ENCODE measurements at regions not wholly inside any gene's neighbourhood (a gene's known extent, or its start where the extent isn't known, plus 50 kb on each side); places are given as distances from the start of the nearest gene placed in this dataset.

- TF ChIP-seq CTCF (IDR thresholded peaks at IDR 0.05; ENCODE audit: low read depth, low read length, missing input control), result no peak
- TF ChIP-seq EGR1 (IDR thresholded peaks at IDR 0.05; ENCODE audit: low read depth in 2 of 2), result no peak
- no peak for TF ChIP-seq REST (IDR thresholded peaks at IDR 0.05)
These were observed 187.6 kb upstream of the CEP162 start for GRCh38 chr6:84415068-84415467.

All from liver (tissue), 3 donors.